HG02571 (cell line): ENCODE measurements at regions not wholly inside any gene's neighbourhood (a gene's known extent, or its start where the extent isn't known, plus 50 kb on each side); places are given as distances from the start of the nearest gene placed in this dataset.

Experiments
- ATAC-seq: cut with Tn5 transposase; IDR thresholded peaks from one replicate; pipeline ENCODE4 v1.9.1; 2021; ENCODE audit warnings: mild to moderate bottlenecking, moderate library complexity; ENCODE audit not compliant: unreplicated experiment

DNA sequence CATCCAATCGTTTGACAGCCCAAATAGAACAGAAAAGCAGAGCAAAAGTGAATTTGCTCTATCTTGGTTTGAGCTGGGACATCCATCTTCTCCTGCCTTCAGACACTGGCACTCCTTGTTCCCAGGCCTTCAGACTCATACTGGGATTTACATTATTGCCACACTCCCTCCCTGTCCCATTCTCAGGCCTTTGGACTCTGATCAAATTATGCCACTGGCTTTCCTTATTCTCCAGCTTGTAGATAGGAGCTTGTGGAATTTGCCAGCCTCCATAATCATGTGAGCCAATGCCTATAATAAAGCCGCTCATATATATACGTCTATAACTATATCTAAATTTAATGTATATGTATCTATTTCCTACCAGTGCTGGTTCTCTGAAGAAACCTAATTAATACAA is 568.3 kb upstream of the KIRREL3 start:
- no peak for ATAC-seq

DNA sequence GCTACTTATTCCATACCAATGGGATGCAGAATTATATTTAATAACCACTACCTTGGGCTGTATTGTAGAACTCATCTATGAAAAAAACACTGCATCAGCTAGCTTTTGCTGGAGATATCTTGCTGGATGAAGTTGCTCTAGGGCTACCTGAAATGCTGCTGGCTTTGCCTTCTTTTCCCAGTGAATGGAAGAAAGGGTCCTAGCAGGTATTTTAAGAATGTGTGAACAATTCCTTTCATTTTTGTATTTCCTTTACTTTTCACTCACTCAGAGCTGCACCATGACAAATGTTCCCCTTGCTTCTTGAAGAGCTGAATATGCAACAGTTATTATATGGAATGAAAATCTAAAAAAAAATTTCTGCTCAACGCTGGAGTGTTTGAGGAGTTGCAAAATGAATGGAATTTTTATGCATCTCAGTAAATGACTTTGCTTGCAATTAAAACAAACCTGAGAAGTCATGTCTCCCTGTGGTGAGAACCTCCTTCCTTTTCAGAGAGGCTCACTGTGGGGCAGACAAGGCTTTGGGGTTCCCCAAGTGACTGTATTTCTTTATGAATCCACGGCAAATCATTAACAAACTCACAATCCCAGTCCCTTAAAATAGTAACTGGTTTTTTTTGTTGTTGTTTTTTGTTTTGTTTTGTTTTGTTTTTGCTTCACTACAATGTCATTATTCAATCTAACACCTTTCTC is 566.8 kb upstream of the KIRREL3 start:
- ATAC-seq = no peak

DNA sequence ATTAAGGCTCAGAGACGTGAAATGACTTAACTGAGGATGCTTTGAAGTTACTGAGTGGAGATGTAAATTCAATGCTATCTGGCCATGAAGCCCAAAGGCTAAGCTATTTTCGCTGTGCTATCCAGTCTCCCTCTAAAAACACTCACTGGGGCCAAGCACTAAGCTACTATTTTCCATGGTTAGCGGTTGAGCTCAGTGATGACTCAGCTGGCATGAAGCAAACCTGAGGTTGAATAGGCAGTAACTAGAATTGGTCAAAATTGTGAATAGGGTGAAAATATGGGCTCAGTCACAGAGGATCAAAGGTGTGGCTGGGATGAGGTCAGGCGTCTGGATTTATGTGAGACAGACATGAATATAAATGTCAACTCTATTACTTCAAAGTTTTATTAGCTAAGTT is 564.2 kb upstream of the KIRREL3 start:
- no peak for ATAC-seq

DNA sequence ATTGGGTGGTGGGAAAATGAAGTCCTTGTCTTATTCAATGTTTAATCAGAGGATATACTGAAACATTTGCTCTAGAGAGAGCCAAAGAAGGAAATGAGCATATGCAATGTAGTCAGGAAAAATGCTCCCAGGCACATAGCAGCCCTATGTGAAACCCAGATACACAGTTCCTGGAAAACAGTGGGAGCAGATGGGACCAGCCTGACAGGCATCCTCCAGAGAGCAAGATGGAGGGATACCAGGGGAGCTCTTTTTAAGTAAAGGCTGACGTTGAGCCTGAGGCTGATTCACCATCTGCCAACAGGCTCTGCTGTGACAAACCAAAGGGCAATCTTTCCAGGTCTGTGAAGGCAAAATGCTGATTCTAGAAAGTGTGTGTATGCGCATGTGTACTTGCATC is 559.4 kb upstream of the KIRREL3 start:
- ATAC-seq = no peak

DNA sequence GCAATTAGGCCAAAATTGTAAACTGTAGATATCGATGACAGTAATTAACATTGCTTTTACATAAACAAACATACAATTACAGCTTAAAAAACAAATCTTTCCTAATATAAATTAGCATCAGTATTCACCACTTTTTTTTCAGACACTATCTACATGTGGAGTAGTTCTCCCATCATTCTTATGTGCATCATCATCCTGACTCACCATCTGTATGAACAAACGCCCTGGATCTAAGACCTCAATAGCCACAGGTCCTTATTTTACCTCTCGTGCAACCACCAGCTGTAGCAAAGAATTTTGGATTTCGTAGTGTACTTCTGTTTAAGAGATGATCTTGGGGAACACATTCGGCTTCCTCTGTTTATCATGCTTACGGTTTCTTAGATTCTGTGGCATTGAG is 551.9 kb upstream of the KIRREL3 start:
- ATAC-seq = no peak

DNA sequence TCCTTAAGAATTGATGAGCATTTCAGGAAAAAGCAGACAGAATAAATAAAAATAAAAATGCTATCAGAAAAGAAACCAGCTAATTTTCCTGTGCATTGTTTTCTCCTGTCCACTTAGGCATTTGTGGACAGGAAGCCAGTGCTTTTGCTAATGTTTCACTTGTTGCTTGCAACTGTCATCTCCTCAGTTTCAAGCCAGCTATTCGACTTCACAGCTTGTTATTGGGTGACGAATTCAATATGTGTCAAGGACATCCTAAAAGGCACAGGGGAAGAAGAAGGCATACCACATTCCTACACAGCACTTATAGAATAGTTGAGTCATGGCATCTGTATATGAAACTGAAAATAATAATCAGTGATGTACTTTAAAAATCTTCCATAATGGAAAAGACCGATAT is 530.6 kb upstream of the KIRREL3 start:
- no peak for ATAC-seq

DNA sequence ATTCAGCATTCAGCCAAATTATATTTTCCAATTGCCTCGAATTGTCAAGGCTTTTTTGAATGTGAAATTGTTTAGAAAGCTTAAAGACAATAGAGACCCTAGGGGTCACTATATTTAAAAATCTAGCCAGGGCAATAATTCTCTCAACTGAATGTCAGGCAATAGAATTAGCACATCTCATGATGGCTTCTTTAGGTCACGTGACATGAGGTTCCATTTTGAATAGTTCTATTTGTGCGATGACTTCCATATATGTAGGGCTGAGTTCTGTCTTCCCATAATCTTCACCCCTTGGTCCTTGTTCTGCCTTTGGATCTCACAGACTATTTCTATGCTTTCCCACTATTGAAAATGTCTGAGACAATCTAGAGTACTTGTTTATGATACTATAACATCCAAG is 527.7 kb upstream of the KIRREL3 start:
- ATAC-seq = no peak

DNA sequence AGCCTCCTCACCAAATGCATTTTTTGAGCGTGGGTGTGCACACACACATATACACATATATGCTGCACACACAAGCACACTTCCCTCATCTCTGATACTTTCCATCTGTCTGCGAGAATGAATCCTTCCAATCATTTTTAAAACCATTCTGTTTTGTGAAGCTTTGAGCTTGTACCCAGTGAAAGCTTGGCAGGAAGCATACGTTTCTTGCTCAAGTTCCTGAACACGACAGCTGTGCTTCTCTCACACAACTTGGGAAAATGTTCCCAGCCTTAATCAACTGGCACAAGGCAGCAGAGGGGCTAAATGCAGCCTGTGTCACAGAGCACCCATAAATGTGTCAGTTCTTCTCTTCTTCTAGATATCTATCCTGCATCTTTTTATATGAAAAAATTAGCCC is 524.0 kb upstream of the KIRREL3 start:
- no peak for ATAC-seq

DNA sequence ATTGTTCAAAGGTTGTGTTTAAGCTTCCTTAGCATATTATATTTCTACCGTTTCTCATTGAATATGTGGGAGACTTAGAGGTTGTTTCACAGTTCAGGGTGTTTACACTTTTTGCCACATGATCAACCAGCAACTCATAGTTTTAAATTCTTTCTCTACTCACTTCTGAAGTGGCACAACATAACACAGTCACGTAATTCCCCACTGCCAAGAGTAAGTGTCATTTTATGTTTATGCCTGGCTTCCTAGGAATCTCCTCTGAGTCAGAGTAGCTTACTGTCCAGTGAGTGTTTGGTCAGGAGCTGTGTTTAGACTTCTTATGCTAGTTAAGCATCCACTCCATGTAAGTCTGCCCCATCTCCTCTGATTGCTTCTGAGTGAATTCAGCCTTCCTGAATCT is 520.8 kb upstream of the KIRREL3 start:
- no peak for ATAC-seq

DNA sequence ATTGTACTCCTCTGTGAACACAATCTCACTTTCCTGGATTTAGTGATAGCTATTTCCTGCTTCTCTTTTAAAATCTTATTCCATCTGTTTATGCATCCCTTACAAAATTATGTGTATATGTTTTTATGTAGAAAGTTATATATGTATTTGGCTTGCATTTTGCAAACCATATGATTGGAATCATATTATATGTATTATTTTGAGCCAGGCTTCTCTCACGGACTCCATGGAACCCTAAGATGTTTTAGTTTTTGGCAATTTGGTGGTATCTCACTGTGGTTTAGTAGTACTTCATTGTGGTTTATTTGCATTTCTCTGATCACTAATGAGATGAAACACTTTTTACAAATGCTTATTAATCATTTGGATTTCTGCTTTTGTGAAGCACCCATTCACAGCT is 507.3 kb upstream of the KIRREL3 start:
- no peak for ATAC-seq

DNA sequence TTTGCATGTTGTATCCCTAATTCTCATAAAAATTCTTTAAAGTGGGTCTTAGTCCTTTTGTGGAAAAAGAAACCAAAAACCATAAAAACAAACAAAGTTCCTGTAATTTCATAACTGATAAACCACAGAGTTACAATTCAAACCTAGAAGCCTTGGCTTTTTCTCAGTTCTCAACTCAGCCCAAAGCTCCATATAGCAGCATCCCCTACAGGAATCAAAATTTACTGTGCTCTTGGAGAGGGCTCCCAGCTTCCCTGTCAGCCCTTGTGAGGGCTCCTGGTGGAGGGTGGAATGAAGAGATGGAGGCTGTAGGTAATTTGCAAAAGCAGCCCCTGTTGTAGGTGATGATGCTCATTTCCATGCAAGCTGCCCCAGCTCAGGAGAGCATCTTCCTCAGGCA is 506.1 kb upstream of the KIRREL3 start:
- no peak for ATAC-seq

DNA sequence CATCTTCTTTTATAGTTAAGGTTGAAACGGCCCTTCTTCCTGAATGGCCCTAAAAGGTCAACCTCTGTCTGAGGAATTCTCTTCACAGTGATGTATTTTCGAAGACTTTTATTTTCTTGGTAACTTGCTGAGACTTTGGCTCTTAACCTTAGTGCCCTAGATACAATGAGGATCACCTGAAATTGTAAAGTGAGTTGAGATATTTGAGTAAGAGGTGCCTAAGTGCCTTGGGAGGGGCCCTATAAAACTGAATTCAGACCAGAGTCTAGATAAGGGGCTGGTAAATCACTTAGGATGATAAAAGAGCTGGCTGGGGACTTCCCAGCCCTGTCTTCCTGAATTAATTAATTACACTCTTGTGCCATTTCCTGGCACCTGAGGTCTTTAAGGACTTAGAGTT is 505.6 kb upstream of the KIRREL3 start:
- ATAC-seq = no peak

DNA sequence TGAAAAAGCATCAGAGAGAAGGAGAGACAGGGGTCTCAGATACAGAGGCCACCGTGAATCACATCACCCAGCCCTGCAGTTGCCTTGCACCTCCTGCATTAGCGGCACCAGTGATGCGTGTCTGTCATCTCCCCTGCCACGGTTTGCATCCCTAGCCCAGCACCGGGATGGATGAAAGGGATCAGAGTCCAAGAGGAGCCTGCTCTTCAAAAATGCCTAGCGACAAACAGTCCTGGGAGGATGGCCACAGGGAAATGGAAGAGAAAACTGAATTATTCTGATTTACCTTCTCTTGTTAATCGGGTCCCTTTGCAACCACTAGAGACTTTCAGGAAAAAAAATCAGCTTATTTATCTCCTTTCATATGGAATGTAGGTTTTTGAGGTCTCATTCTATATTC is 495.6 kb upstream of the KIRREL3 start:
- no peak for ATAC-seq

DNA sequence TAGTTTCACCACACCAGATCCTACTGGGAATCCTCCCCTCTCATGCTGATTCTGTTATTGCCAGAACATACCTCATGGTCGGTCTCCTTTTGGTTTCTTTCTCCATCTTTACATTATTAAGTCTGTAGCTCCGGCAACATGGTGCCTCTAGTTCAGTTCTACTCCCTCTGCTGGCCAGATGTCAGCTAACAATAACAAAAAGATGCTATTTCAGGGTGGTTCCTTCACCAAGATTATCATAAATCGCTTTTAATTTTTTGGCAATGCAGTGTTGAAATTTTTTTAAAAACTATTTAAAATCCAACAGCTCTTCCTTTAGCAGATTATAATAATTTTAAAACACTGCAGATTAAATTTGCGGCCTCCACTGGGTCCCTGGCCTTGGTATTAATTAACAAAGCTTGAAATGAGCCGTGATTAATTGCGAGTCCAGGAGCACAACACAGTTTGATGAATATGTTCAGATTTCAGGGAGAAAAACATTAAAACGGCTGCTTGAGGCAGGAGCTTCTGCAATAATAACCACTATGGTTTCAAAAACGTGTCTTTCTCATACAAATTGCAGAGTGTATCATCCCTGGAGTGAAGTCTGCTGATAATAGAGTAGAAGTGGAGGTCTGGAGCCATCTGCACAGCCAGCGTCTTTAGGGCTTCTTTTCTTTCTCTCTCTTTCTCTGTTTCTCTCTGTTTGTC is 492.9 kb upstream of the KIRREL3 start:
- ATAC-seq = no peak

DNA sequence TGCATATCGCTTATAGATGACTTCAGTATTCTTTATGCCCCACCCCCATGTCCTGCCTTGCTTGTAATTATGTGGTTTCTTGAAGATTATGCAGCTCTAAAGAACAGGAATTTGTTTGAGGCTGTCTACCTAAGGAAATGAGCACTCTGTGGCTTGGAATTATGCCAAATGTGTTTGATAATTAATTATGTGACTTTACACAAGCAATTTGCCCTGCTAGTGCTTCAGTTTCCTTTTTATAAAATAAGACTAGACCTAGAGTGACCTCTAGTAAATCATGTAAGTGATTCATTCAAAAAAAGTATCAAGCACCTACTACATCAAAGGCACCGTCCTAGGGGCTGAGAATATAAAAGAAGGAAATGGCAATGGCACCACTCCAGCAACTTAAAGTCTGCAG is 491.5 kb upstream of the KIRREL3 start:
- ATAC-seq = no peak

DNA sequence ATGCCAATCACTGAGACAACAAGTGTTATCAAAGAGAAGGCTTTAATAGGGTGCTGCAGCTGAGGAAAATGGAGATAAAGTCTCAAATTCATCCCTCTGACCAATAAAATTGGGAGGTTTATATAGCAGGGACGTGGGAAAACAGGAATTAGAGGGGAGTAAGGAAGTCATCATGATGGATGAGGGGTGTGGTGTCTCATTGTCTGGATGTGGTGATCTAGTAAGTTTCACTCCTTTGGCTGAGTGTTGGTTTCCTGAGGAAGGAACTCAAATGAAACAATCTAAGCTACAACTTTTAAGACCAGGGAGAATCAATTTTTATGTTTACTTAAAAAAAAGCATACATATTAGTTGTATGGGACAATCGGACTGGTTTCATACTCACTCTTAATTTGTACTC is 491.0 kb upstream of the KIRREL3 start:
- ATAC-seq = no peak

DNA sequence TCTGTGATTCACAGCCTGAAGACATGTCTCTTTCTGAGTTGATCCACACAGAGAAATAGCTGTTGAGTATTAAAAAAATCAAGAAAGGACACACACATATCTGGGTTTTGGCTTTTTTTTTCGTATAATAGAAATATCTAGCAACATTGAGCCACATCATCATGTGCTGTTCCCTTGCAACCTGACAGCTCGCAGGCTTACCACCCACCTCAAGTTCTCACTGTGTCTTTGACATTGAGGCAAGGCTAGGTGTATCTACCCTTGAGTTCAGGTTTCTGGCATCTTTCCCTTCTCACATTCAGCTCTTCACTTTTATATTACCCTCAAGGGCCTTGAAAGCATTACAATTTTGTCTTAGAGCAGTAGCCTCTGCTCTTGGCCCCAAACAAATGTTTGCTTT is 490.3 kb upstream of the KIRREL3 start:
- no peak for ATAC-seq

DNA sequence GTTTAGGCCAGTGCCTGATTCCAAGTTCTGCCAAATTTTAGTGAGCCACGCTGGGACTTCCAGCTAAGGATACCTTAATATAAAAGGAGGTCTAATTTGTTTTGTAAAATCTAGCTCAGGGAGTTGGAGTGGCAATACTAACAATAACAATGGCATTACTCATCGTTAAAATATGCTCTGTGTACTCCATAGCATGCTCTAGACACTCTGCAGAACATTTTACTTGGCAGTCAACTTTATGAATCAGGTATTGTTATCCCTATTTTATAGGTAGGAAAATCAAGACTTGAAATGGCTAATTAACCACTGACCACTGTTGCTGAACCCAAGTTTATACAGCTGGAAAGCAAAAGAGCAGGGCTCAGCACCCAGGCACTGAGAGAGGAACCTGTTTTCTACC is 485.0 kb upstream of the KIRREL3 start:
- no peak for ATAC-seq

DNA sequence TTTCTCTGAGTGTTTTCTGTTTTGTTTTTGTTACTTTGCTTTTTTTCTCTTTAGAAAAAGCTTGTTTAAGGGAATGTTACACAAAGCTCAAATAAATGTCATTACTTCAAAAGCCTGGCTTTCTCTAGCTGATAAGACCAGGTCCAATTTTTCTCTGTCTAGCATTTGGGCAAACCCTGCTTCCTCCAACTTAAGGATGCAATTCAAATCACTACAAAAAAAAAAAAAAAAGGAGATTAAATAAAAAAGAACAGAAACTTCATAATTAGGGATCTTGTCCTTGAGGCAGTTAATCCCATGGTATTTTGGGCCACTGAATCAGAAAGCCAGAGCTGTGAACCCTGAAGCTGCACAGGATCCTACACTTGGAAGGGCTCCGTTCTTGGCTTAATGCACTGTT is 480.8 kb upstream of the KIRREL3 start:
- no peak for ATAC-seq

DNA sequence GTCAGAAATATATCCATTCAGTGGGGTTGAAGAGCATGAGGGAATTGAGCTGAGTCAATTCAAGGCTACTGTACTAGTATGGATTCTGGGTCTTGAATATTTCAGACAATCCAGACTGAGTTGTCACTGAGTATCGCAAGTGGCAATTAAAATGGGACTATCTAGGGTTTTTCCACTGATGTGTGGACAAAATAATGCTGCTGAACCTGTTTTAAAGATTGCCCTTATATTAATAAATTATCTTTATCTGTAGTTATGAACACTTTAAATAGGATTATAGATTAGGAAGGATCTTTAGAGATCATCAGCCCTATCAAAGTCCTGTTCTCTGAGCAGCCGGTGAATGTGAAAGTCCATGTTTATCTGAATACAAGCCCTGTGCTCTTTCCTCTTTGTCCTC is 478.3 kb upstream of the KIRREL3 start:
- no peak for ATAC-seq

DNA sequence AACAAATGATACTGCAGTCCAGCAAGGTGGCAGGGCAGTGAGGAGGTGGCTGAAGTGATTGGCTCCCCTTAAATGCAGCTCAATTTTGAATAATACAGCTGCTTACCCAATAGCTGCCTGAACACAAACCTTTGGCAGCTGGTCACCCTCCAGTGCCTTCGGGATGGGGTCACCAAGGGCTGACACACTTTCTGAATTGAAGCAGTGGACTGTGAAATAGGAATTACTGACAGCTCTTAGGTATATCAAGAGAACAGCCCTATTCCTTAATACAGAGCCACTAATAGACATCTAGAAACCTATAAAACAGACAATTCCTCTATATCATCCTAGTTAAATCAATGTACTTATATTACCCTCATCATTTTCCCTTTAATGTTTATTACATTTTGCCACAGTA is 474.2 kb upstream of the KIRREL3 start:
- ATAC-seq = no peak

DNA sequence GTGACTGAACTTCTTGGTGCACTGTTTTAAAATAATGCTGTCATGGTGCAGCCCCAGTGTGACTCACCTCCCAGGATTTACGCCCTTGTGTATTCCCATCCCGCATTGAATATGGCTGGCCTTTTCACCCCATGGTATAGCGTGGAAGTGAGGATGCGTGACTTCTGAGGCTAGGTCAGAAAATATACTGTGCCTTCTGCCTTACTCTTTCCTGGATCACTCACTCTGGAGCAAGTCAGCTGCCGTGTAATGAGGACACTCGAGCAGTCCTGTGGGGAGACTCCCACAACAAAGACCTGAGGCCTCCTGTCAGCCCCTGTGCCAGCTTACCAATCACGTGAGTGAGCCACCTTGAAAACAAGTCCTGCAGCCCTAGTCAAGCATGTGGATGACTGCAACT is 471.9 kb upstream of the KIRREL3 start:
- no peak for ATAC-seq

DNA sequence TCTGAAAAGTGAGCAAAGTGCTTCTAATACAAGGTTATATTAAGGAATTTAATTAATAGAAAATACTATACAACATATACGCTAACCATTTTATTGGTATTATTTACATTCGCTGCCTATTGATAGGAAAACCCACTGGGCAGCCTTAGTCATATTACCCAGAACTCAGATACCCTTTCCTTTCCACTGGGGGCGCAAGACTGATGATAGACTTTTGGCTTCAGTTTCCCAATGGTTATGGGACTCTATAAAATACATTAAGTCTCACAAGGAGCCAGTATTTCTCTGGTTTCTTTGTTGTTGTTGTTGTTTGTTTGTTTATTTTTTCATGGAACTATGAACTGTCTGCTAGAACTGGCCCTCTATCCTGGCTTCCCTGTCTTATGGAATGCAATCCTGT is 471.1 kb upstream of the KIRREL3 start:
- no peak for ATAC-seq
